NT2/D1 (cell line): ENCODE measurements at regions not wholly inside any gene's neighbourhood (a gene's known extent, or its start where the extent isn't known, plus 50 kb on each side); places are given as distances from the start of the nearest gene placed in this dataset.

Experiments used
- YY1 ChIP-seq: IDR thresholded peaks from 2 replicates; pipeline ENCODE4 v1.6.1; 2011; ENCODE audit not compliant: insufficient read length, insufficient read depth
- ZNF274 ChIP-seq: IDR thresholded peaks from 2 replicates; pipeline ENCODE4 v1.6.1; 2011; ENCODE audit warnings: mild to moderate bottlenecking, low read depth, low read length

GRCh38 chr14:82897469-82898308, 1364.0 kb upstream of the SEL1L start:
- no peak for TF ChIP-seq ZNF274
- no peak for TF ChIP-seq YY1
